ENCODE measurements at regions not wholly inside any gene's neighbourhood (a gene's known extent, or its start where the extent isn't known, plus 50 kb on each side); places are given as distances from the start of the nearest gene placed in this dataset.
"Not testable (repeated sequence)": the region's sequence is repeated elsewhere in the genome, so short reads cannot be mapped to it uniquely, and the experiment has no call there.

- no peaks in the 10 kb centered on the region for H3K9me3 ChIP-seq
- no peak overlapping the region for H3K27ac ChIP-seq
- no peak for DNase-seq
- intact Hi-C loops (cut with DNase I) = no loop called here
- H3K27me3 ChIP-seq = no peaks in the 10 kb centered on the region
- 87 to 89% methylated on average over 2 of the region's 2 CpGs for WGBS, 2 donors
- H3K36me3 ChIP-seq = no peaks in the 10 kb centered on the region
- TF ChIP-seq CTCF (IDR thresholded peaks at IDR 0.05) = no peak
- ATAC-seq = no peak
- no peaks in the 10 kb centered on the region for H3K4me1 ChIP-seq
- no peak overlapping the region for H3K4me3 ChIP-seq
These were observed 257.9 kb downstream of the OSR1 start for GRCh38 chr2:19100570-19100969.

GRCh38 chr2:19099181-19099580 lies 259.2 kb downstream of the OSR1 start:
- Histone ChIP-seq H3K27me3 (no peaks in the 10 kb centered on the region), H3K4me1 (no peaks in the 10 kb centered on the region), H3K36me3 (no peaks in the 10 kb centered on the region), H3K4me3 (no peak overlapping the region), H3K9me3 (peaks cover 0 to 5% (median 0%) of the 10 kb centered on the region in 11 donors), H3K27ac (no peak overlapping the region)
- TF ChIP-seq CTCF (IDR thresholded peaks at IDR 0.05) = no peak
- intact Hi-C loops (cut with DNase I) = no loop called here
- WGBS, 2 donors = 59 to 71% methylated on average over 3 of the region's 3 CpGs
- ATAC-seq (no peak), DNase-seq (no peak)

- peaks cover 0 to 5% (median 0%) of the 10 kb centered on the region in 11 donors for H3K9me3 ChIP-seq
- no peak overlapping the region for H3K4me3 ChIP-seq
- no peak for DNase-seq
- intact Hi-C loops (cut with DNase I) = no loop called here
- H3K27me3 ChIP-seq = no peaks in the 10 kb centered on the region
- 92 to 93% methylated on average over 2 of the region's 2 CpGs for WGBS, 2 donors
- no peaks in the 10 kb centered on the region for H3K4me1 ChIP-seq
- no peak for TF ChIP-seq CTCF (IDR thresholded peaks at IDR 0.05)
- no peak for ATAC-seq
- H3K27ac ChIP-seq = no peak overlapping the region
- no peaks in the 10 kb centered on the region for H3K36me3 ChIP-seq
These were observed 259.8 kb downstream of the OSR1 start for GRCh38 chr2:19098467-19099160.

- intact Hi-C loops (cut with DNase I); H3K9me3 ChIP-seq; H3K4me3 ChIP-seq; H3K4me1 ChIP-seq; H3K27ac ChIP-seq; H3K27me3 ChIP-seq; DNase-seq; ATAC-seq; H3K36me3 ChIP-seq: not testable (repeated sequence)
- 60 to 62% methylated on average over 5 of the region's 5 CpGs for WGBS, 2 donors
These were observed 268.9 kb downstream of the OSR1 start for GRCh38 chr2:19089476-19089875.

- TF ChIP-seq CTCF (IDR thresholded peaks at IDR 0.05) = no peak
- Histone ChIP-seq H3K9me3 (no peaks in the 10 kb centered on the region), H3K4me3 (no peak overlapping the region), H3K36me3 (no peaks in the 10 kb centered on the region), H3K27me3 (no peaks in the 10 kb centered on the region), H3K27ac (no peak overlapping the region), H3K4me1 (no peaks in the 10 kb centered on the region)
- no peak for DNase-seq
- ATAC-seq = no peak
- WGBS, 2 donors = 48 to 60% methylated on average over 3 of the region's 3 CpGs
- intact Hi-C loops (cut with DNase I) = no loop called here
These were observed 272.2 kb downstream of the OSR1 start for GRCh38 chr2:19086231-19086651.

Measured in heart right ventricle (tissue), 16 donors.